Cardiac muscle cell (in vitro differentiated cells and primary cell): ENCODE measurements at regions not wholly inside any gene's neighbourhood (a gene's known extent, or its start where the extent isn't known, plus 50 kb on each side); places are given as distances from the start of the nearest gene placed in this dataset.
A peak's percentile ranks its signal among the peaks of the same experiment; 100 is the strongest.

Experiments
- DNase-seq, 2 donors: peaks; one replicate each; pipeline versions ENCODE4 v3.0.0 to v3.0.0-alpha.2; 2010 to 2017; ENCODE audit warnings: low read depth in 1 of 2, low spot score in 1 of 2
- H3K27ac ChIP-seq: fragments of 200-600 bp; sonication (generic); 2 replicates; pipeline ENCODE4 v1.5.1; 2016
- H3K27me3 ChIP-seq: fragments of 200-600 bp; sonication (generic); 2 replicates; pipeline ENCODE4 v1.6.0; 2016; ENCODE audit warnings: control low read depth
- H3K36me3 ChIP-seq: fragments of 200-600 bp; sonication (generic); 2 replicates; pipeline ENCODE4 v1.5.1; 2016; ENCODE audit warnings: control low read depth
- H3K4me1 ChIP-seq: fragments of 200-600 bp; sonication (generic); 2 replicates; pipeline ENCODE4 v1.8.1; 2017; ENCODE audit warnings: low read depth, mild to moderate bottlenecking, mixed run types
- H3K4me3 ChIP-seq: fragments of 200-600 bp; sonication (generic); 2 replicates; pipeline ENCODE4 v1.5.1; 2016; ENCODE audit warnings: mild to moderate bottlenecking
- H3K9me3 ChIP-seq: fragments of 200-600 bp; sonication (generic); 2 replicates; pipeline ENCODE4 v1.5.1; 2017; ENCODE audit warnings: low read depth, mild to moderate bottlenecking, control low read depth
- TF ChIP-seq, protein P1 (sequence below): IDR thresholded peaks from 2 replicates; pipeline ENCODE4 v1.5.1; 2012; ENCODE audit warnings: low read depth, mild to moderate bottlenecking, low read length

DNA sequence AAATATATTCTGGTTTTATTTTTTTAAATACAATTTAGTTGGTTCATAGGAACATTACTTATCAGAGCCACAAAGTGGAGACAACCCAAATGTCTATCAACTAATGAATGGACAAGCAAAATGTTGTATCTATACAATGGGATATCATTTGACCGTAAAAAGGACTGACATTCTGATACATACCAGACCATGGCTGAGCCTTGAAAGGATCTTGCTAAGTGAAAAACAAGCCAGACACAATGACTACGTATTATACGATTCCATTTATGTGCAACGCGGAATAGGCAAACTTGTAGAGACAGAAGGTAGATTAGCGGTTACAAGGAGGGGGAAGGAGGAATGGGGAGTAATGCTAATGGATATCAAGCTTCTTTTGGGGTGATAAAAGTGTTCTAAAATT lies 621.6 kb downstream of the BNC2 start:
- H3K27ac ChIP-seq = no peak overlapping the region
- no peak for DNase-seq
- no peak overlapping the region for H3K4me3 ChIP-seq
- H3K36me3 ChIP-seq = no peaks in the 10 kb centered on the region
- H3K9me3 ChIP-seq = no peaks in the 10 kb centered on the region
- no peaks in the 10 kb centered on the region for H3K4me1 ChIP-seq
- TF ChIP-seq, protein P1, sequence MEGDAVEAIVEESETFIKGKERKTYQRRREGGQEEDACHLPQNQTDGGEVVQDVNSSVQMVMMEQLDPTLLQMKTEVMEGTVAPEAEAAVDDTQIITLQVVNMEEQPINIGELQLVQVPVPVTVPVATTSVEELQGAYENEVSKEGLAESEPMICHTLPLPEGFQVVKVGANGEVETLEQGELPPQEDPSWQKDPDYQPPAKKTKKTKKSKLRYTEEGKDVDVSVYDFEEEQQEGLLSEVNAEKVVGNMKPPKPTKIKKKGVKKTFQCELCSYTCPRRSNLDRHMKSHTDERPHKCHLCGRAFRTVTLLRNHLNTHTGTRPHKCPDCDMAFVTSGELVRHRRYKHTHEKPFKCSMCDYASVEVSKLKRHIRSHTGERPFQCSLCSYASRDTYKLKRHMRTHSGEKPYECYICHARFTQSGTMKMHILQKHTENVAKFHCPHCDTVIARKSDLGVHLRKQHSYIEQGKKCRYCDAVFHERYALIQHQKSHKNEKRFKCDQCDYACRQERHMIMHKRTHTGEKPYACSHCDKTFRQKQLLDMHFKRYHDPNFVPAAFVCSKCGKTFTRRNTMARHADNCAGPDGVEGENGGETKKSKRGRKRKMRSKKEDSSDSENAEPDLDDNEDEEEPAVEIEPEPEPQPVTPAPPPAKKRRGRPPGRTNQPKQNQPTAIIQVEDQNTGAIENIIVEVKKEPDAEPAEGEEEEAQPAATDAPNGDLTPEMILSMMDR = no peak
- H3K27me3 ChIP-seq = no peaks in the 10 kb centered on the region

DNA sequence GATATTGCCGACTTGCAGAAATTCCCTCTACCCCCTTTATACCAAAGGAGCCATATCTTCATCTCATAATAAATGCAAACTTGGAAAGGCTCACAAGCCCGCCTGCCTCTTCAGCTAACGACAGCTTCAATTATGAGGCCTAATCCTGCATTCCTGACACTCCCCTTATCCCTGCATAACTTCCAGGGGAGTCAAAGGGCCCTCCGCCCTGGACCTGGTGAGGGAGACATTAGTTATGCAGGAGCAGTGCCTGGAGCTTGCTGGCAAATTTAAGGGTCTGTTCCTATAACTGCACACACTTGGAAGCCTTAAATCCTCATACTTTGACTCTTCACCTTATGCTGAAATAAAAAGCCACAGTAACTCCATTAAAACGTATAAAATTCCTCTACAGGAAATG lies 617.9 kb downstream of the BNC2 start:
- H3K4me1 ChIP-seq = no peaks in the 10 kb centered on the region
- no peak overlapping the region for H3K27ac ChIP-seq
- H3K36me3 ChIP-seq = no peaks in the 10 kb centered on the region
- TF ChIP-seq, protein P1 = no peak
- no peaks in the 10 kb centered on the region for H3K27me3 ChIP-seq
- no peaks in the 10 kb centered on the region for H3K9me3 ChIP-seq
- peak in 1 of 2 donors; percentile 20 for DNase-seq
- no peak overlapping the region for H3K4me3 ChIP-seq

DNA sequence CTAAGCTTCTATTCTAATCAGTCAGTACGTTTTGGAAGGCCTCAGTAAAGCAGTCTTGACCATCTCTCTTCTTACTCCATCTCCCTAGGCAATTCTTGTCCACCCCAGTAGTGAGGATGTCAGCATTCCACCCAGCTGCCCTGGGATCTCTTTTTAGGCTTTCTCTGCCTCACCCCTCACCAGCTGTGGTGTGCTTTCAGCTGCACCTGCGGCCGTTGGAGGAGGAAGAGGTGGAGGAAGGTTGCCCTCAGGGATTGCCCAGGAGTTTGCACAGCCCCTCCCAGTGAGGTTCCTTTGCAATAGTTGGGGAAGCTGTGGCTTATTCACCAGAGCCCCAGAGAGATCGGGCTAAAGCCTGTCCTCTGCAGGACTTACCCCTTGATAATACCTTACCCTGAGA lies 615.8 kb downstream of the BNC2 start:
- H3K36me3 ChIP-seq = no peaks in the 10 kb centered on the region
- no peak for DNase-seq
- H3K27ac ChIP-seq = no peak overlapping the region
- H3K9me3 ChIP-seq = no peaks in the 10 kb centered on the region
- no peaks in the 10 kb centered on the region for H3K27me3 ChIP-seq
- TF ChIP-seq, protein P1 = no peak
- H3K4me3 ChIP-seq = no peak overlapping the region
- H3K4me1 ChIP-seq = no peaks in the 10 kb centered on the region

DNA sequence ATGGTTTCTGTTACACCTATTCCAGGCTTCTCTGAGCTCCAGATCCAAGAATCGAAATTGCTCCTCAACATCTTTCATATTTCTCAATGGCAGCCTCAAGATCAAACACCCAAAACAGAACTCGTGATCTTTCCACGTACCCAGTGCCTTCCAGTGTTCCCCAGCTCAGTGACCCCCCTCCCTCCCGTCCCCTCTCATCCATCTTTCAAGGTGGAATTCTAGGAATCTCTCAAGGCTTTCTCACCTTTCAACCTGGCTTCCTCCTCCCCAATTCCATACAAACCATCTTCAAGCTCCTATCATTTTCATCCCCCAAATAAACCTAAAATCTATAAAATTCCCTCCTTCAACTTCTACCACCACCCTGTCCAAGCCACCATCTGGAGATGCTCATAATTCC lies 615.3 kb downstream of the BNC2 start:
- no peak overlapping the region for H3K27ac ChIP-seq
- no peaks in the 10 kb centered on the region for H3K9me3 ChIP-seq
- no peaks in the 10 kb centered on the region for H3K4me1 ChIP-seq
- no peak overlapping the region for H3K4me3 ChIP-seq
- H3K36me3 ChIP-seq = no peaks in the 10 kb centered on the region
- H3K27me3 ChIP-seq = no peaks in the 10 kb centered on the region
- no peak for DNase-seq
- TF ChIP-seq, protein P1 = no peak

DNA sequence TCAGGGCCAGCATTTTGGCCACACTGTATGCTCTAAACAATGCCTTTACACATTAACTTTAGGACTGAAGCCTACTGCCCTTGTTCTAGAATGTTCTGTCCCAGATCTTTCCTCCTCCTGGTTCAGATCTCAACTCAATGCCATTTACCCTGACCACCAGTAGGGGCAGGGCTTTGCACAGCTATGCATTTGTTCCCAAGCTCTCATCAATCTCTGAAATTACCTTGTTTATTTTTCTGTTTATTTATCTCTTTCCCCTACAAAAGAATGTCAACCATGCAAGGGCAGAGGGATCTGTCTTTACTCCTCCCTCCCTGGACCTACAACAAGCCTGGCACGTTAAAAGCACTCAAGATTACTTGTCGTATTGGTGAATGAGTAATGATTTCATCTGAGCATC lies 612.9 kb downstream of the BNC2 start:
- Histone ChIP-seq H3K36me3 (no peaks in the 10 kb centered on the region), H3K4me1 (no peaks in the 10 kb centered on the region), H3K27ac (no peak overlapping the region), H3K27me3 (no peaks in the 10 kb centered on the region), H3K9me3 (no peaks in the 10 kb centered on the region), H3K4me3 (no peak overlapping the region)
- DNase-seq = peak in 1 of 2 donors; percentile 40
- TF ChIP-seq, protein P1 = peak; percentile 69

DNA sequence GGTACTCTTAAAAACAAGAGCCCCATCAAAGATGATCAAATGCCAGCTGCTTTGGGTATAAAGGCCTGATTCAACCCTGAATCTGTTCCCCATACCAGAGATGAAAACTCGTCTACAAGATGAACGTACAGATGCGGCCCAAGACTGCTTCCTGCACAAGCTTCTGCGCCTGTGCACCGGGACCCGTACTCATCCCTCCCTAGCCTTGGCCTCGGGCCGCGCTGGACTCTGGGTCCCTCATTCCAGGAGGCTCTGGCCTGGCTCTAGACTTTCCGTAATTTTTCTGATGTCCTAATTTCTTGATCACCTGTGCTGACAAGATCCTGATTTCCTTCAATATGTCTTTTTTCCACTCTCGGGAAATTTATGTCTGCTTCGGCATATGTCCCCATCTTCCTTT lies 612.3 kb downstream of the BNC2 start:
- no peak overlapping the region for H3K4me3 ChIP-seq
- TF ChIP-seq, protein P1 = no peak
- H3K9me3 ChIP-seq = no peaks in the 10 kb centered on the region
- H3K36me3 ChIP-seq = no peaks in the 10 kb centered on the region
- H3K4me1 ChIP-seq = no peaks in the 10 kb centered on the region
- DNase-seq = no peak
- no peak overlapping the region for H3K27ac ChIP-seq
- H3K27me3 ChIP-seq = no peaks in the 10 kb centered on the region
